GM18505 (cell line): ENCODE measurements at regions not wholly inside any gene's neighbourhood (a gene's known extent, or its start where the extent isn't known, plus 50 kb on each side); places are given as distances from the start of the nearest gene placed in this dataset.
"Not testable (repeated sequence)": the region's sequence is repeated elsewhere in the genome, so short reads cannot be mapped to it uniquely, and the experiment has no call there.

Experiments
- ATAC-seq: cut with Tn5 transposase; IDR thresholded peaks from one replicate; pipeline ENCODE4 v1.9.1; 2021; ENCODE audit not compliant: unreplicated experiment
- POLR2A ChIP-seq: IDR thresholded peaks from 4 replicates; pipeline ENCODE4 v1.6.1; 2011; ENCODE audit warnings: borderline replicate concordance; ENCODE audit not compliant: insufficient read depth, insufficient read length; ENCODE audit errors: extremely low read depth

- TF ChIP-seq POLR2A, result no peak
- ATAC-seq, result no peak
These were observed 94.4 kb downstream of the OTOR start for GRCh38 chr20:16842486-16843120.

GRCh38 chr20:16844406-16844805 is 96.2 kb downstream of the OTOR start:
- no peak for TF ChIP-seq POLR2A
- no peak for ATAC-seq

GRCh38 chr20:16846006-16846405 is 97.8 kb downstream of the OTOR start:
- ATAC-seq, result no peak
- TF ChIP-seq POLR2A, result no peak

GRCh38 chr20:16848061-16848460 is 99.9 kb downstream of the OTOR start:
- no peak for TF ChIP-seq POLR2A
- ATAC-seq, result no peak

GRCh38 chr20:16848526-16848925 is 100.4 kb downstream of the OTOR start:
- no peak for ATAC-seq
- TF ChIP-seq POLR2A, result no peak

GRCh38 chr20:16860914-16861313 is 112.8 kb downstream of the OTOR start:
- ATAC-seq, result no peak
- TF ChIP-seq POLR2A, result no peak

- no peak for ATAC-seq
- no peak for TF ChIP-seq POLR2A
These were observed 113.5 kb downstream of the OTOR start for GRCh38 chr20:16861708-16862107.

GRCh38 chr20:16863303-16863702 is 115.1 kb downstream of the OTOR start:
- no peak for TF ChIP-seq POLR2A
- no peak for ATAC-seq

GRCh38 chr20:16864069-16864468 is 115.9 kb downstream of the OTOR start:
- TF ChIP-seq POLR2A, result no peak
- no peak for ATAC-seq

GRCh38 chr20:16864963-16865362 is 116.8 kb downstream of the OTOR start:
- ATAC-seq, result no peak
- no peak for TF ChIP-seq POLR2A

GRCh38 chr20:16865406-16865805 is 117.2 kb downstream of the OTOR start:
- no peak for TF ChIP-seq POLR2A
- ATAC-seq, result no peak

- ATAC-seq, result not testable (repeated sequence)
These were observed 125.0 kb downstream of the OTOR start for GRCh38 chr20:16873124-16873523.

GRCh38 chr20:16877053-16877554 is 128.9 kb downstream of the OTOR start:
- TF ChIP-seq POLR2A, result no peak

GRCh38 chr20:16885746-16886145 is 137.6 kb downstream of the OTOR start:
- ATAC-seq, result no peak
- no peak for TF ChIP-seq POLR2A

More at GRCh38 chr20:16877053-16877554, 128.9 kb downstream of the OTOR start:
- no peak for ATAC-seq

- TF ChIP-seq POLR2A, result no peak
- no peak for ATAC-seq
These were observed 150.3 kb downstream of the OTOR start for GRCh38 chr20:16898433-16898832.
